GM12878 (cell line): ENCODE measurements at regions not wholly inside any gene's neighbourhood (a gene's known extent, or its start where the extent isn't known, plus 50 kb on each side); places are given as distances from the start of the nearest gene placed in this dataset.

ENCODE experiments used
- ATAC-seq: fragments of 200-7000 bp; cut with Tn5 transposase; 3 replicates; pipeline ENCODE4 v1.9.1; 2020; ENCODE audit warnings: mild to moderate bottlenecking, moderate library complexity
- BruUV-seq: library from RNA; stranded (reverse); fragments of 400-500 nt; replicated peaks from 2 replicates; lab custom pipeline; 2021; lab: Mats Ljungman, UMichigan
- CTCF ChIA-PET: fragments of 300-600 bp; sonication (Branson Sonifier 250); formaldehyde crosslinking; extraction: SDS; loops from one replicate; lab custom pipeline; 2021; ENCODE audit warnings: inconsistent platforms; lab: Yijun Ruan, JAX
- POLR2A ChIA-PET: fragments of 350-600 bp; formaldehyde crosslinking; extraction: SDS; loops from one replicate; lab custom pipeline; 2021; ENCODE audit warnings: inconsistent platforms; lab: Charles Lee
- RAD21 ChIA-PET: fragments of 300-600 bp; sonication (Branson Sonifier 250); formaldehyde crosslinking; loops from one replicate; lab custom pipeline; 2023; ENCODE audit warnings: antibody characterized with exemption; ENCODE audit not compliant: unreplicated experiment; lab: Charles Lee
- SMC1A ChIA-PET: fragments of 300-600 bp; sonication (Branson Sonifier 250); formaldehyde crosslinking; loops from one replicate; lab custom pipeline; 2023; ENCODE audit not compliant: unreplicated experiment, uncharacterized antibody; lab: Charles Lee
- DNase-seq: peaks from one replicate; pipeline ENCODE4 v3.0.0-alpha.2; 2011; ENCODE audit warnings: low read depth, low spot score
- FAIRE-seq: peaks from 3 replicates; lab custom pipeline; 2011; peaks lifted over from hg19 to GRCh38; lab: Jason Lieb, UNC
- H2AFZ ChIP-seq: 2 replicates; pipeline ENCODE4 v1.6.0; 2011; ENCODE audit warnings: low read depth, low read length, control low read depth; ENCODE audit not compliant: control insufficient read depth
- H3K27ac ChIP-seq: 2 replicates; pipeline ENCODE4 v1.5.1; 2011; ENCODE audit warnings: control low read depth; ENCODE audit not compliant: control insufficient read depth, insufficient read depth
- H3K27me3 ChIP-seq, 2 experiments: replicated peaks in 1 of 2; 2 replicates each; pipeline versions ENCODE4 v1.6.0 to v1.6.1; 2011; ENCODE audit warnings: low read length in 1 of 2; ENCODE audit not compliant: control insufficient read depth in 2 of 2, insufficient read depth in 2 of 2
- H3K36me3 ChIP-seq, 2 experiments: 2 replicates each; pipeline ENCODE4 v1.5.1; 2011; ENCODE audit warnings: low read length in 1 of 2; ENCODE audit not compliant: control insufficient read depth in 2 of 2, insufficient read depth in 2 of 2
- H3K4me1 ChIP-seq: 2 replicates; pipeline ENCODE4 v1.6.1; 2011; ENCODE audit warnings: mild to moderate bottlenecking, low read length, moderate library complexity, mixed read lengths; ENCODE audit not compliant: control insufficient read depth, insufficient read depth
- H3K4me2 ChIP-seq: 2 replicates; pipeline ENCODE4 v1.6.0; 2011; ENCODE audit warnings: control low read depth; ENCODE audit not compliant: control insufficient read depth, insufficient read depth
- H3K4me3 ChIP-seq: fragments of 200-600 bp; sonication (generic); 2 replicates; pipeline ENCODE4 v1.5.1; 2016
- H3K79me2 ChIP-seq: 2 replicates; pipeline ENCODE4 v1.6.0; 2011; ENCODE audit warnings: low read length; ENCODE audit not compliant: control insufficient read depth, insufficient read depth
- H3K9ac ChIP-seq: 2 replicates; pipeline ENCODE4 v1.8.0; 2011; ENCODE audit warnings: low read length, control low read depth, mixed read lengths; ENCODE audit not compliant: control insufficient read depth, insufficient read depth
- H3K9me3 ChIP-seq: replicated peaks from 3 replicates; pipeline ENCODE4 v1.5.1; 2011; ENCODE audit warnings: mild to moderate bottlenecking, low read length; ENCODE audit not compliant: control insufficient read depth, insufficient read depth
- H4K20me1 ChIP-seq: 2 replicates; pipeline ENCODE4 v1.6.0; 2011; ENCODE audit not compliant: control insufficient read depth, insufficient read depth
- BACH1 ChIP-seq: fragments of 450-650 bp; IDR thresholded peaks from 2 replicates; pipeline ENCODE4 v1.6.1; 2017; ENCODE audit warnings: mild to moderate bottlenecking, borderline replicate concordance
- FOXK2 ChIP-seq: fragments of 450-650 bp; IDR thresholded peaks from 2 replicates; pipeline ENCODE4 v1.6.1; 2017; ENCODE audit warnings: mild to moderate bottlenecking, moderate library complexity
- HDGF ChIP-seq: fragments of 450-650 bp; IDR thresholded peaks from 2 replicates; pipeline ENCODE4 v1.6.1; 2016; ENCODE audit warnings: antibody characterized with exemption
- NFYA ChIP-seq: IDR thresholded peaks from 2 replicates; pipeline ENCODE4 v1.6.1; 2011; ENCODE audit warnings: low read depth, mild to moderate bottlenecking, low read length, improper control_type of control experiment, borderline replicate concordance
- PAX5 ChIP-seq: IDR thresholded peaks from 2 replicates; pipeline ENCODE4 v1.6.1; 2011; ENCODE audit warnings: low read depth, low read length, borderline replicate concordance
- POLR2AphosphoS2 ChIP-seq: IDR thresholded peaks from 2 replicates; pipeline ENCODE4 v1.6.1; 2011; ENCODE audit warnings: low read depth, mild to moderate bottlenecking, low read length, improper control_type of control experiment, moderate library complexity
- RELA ChIP-seq: fragments of 450-650 bp; IDR thresholded peaks from 2 replicates; pipeline ENCODE4 v1.8.0; 2014; ENCODE audit warnings: borderline replicate concordance; ENCODE audit not compliant: partially characterized antibody
- RFX5 ChIP-seq: IDR thresholded peaks from 2 replicates; pipeline ENCODE4 v1.6.1; 2011; ENCODE audit warnings: low read depth, low read length, improper control_type of control experiment
- SP1 ChIP-seq: IDR thresholded peaks from one replicate; pipeline ENCODE4 v1.6.1; 2011; ENCODE audit warnings: low read depth, low read length
- SPI1 ChIP-seq: IDR thresholded peaks from 2 replicates; pipeline ENCODE4 v1.6.1; 2011; ENCODE audit warnings: low read depth, mild to moderate bottlenecking, low read length, moderate library complexity, borderline replicate concordance; ENCODE audit not compliant: insufficient read depth
- SREBF1 ChIP-seq: IDR thresholded peaks from 2 replicates; pipeline ENCODE4 v1.6.1; 2012; ENCODE audit warnings: mild to moderate bottlenecking, low read length
- SREBF2 ChIP-seq: IDR thresholded peaks from 2 replicates; pipeline ENCODE4 v1.6.1; 2012; ENCODE audit warnings: mild to moderate bottlenecking, low read length
- WGBS: methylation state at CpG from one replicate; pipeline ENCODE4 v1.1.6; 2016; ENCODE audit warnings: low lambda C conversion rate; ENCODE audit not compliant: insufficient replicate concordance, insufficient coverage; ENCODE audit errors: missing lambda C conversion rate; 5-methylcytosine and 5-hydroxymethylcytosine counted together
- in situ Hi-C: fragments of 300-500 bp; cut with MboI; formaldehyde crosslinking; loops from 9 replicates; pipeline ENCODE4 v1.14.3; 2018; ENCODE audit warnings: mixed read lengths
- intact Hi-C: fragments of 100-400 bp; cut with micrococcal nuclease; formaldehyde crosslinking; loops from one replicate; pipeline ENCODE4 v1.14.2; 2022; ENCODE audit not compliant: unreplicated experiment

DNA sequence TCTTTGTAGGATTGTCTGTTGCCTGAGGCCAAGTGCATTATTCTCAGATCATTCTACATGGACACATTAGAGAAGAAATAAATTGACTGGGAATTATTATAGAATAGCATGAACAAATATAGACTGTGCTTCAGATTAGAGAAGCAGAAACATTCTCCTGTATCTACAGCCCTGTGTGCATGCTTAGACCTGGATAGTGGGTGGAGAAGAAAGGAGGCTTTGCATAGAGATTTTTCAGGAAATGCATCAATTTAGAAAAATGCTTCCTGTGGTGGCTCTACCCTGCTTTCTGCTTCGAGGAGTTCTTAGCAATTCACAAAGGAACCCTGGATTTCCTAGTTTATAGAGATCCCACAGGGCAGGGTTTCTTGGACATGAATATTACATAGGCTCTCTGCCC, 66.7 kb downstream of the IRX1 start (continued):
- TF ChIP-seq POLR2AphosphoS2 (no peak), HDGF (no peak), RELA (no peak), BACH1 (no peak), SPI1 (no peak), RFX5 (no peak), FOXK2 (no peak), PAX5 (no peak), NFYA (no peak)

DNA sequence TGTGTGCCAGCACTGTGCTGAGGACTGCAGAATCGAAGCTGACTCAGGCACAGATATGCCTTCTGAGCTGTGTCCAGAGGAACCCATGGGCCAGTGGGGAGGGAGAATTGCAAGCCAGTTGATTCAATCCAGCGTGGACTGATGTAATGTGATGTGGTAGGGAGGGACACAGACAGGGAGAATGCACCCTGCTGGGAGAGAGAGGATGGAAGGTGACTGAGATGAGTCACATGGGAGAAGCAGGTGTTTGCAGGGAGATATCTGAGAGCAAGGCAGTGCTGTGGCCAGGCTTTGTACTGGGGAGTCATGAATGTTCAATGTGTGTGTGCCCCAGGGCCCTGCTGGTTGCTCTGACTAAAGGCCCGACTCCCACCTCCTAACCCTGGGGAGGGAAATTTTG, 75.7 kb downstream of the IRX1 start:
- Histone ChIP-seq H3K27me3 (no peaks in the 10 kb centered on the region), H4K20me1 (no peaks in the 10 kb centered on the region), H3K4me3 (no peak overlapping the region), H3K4me2 (no peak overlapping the region), H3K27ac (no peak overlapping the region)
- ATAC-seq: no peak
- ChIA-PET SMC1A (no interaction called here), RAD21 (no interaction called here)
- no peak for FAIRE-seq
- WGBS: 4% methylated on average over 3 of the region's 3 CpGs
- in situ Hi-C loops (no loop called here), intact Hi-C loops (no loop called here)
- TF ChIP-seq SP1 (no peak), SREBF2 (no peak), SREBF1 (no peak)
- TF ChIP-seq, all 136 proteins: peak for 0
- Histone ChIP-seq H3K36me3 (no peaks in the 10 kb centered on the region), H3K9ac (no peak overlapping the region), H3K79me2 (no peaks in the 10 kb centered on the region), H3K9me3 (no peaks in the 10 kb centered on the region; the same call in 2 of the 3 replicates), H2AFZ (no peak overlapping the region), H3K4me1 (no peaks in the 10 kb centered on the region)
- BruUV-seq: no TSS peak
- no peak for DNase-seq
- ChIA-PET POLR2A (no interaction called here), CTCF (no interaction called here)
